MV-4-11 (cell line): ENCODE measurements at regions not wholly inside any gene's neighbourhood (a gene's known extent, or its start where the extent isn't known, plus 50 kb on each side); places are given as distances from the start of the nearest gene placed in this dataset.
A peak's percentile ranks its signal among the peaks of the same experiment; 100 is the strongest.
"Not testable (repeated sequence)": the region's sequence is repeated elsewhere in the genome, so short reads cannot be mapped to it uniquely, and the experiment has no call there.

Experiments used
- DNase-seq: peaks from one replicate; lab custom pipeline; 2025; lab: John Stamatoyannopoulos, UW

- DNase-seq = not testable (repeated sequence)
These were observed 210.3 kb upstream of the ELL2 start for GRCh38 chr5:96171973-96172372.

- DNase-seq = not testable (repeated sequence)
These were observed 209.0 kb upstream of the ELL2 start for GRCh38 chr5:96170481-96171125.

- not testable (repeated sequence) for DNase-seq
These were observed 207.2 kb upstream of the ELL2 start for GRCh38 chr5:96168833-96169232.

GRCh38 chr5:96159043-96159442 lies 197.4 kb upstream of the ELL2 start:
- no peak for DNase-seq

GRCh38 chr5:96157841-96158291 lies 196.2 kb upstream of the ELL2 start:
- no peak for DNase-seq

- DNase-seq = no peak
These were observed 195.6 kb upstream of the ELL2 start for GRCh38 chr5:96157077-96157780.

- no peak for DNase-seq
These were observed 193.5 kb upstream of the ELL2 start for GRCh38 chr5:96155147-96155546.

GRCh38 chr5:96151891-96152290 lies 190.2 kb upstream of the ELL2 start:
- peak; percentile 70 for DNase-seq

GRCh38 chr5:96150007-96150406 lies 188.4 kb upstream of the ELL2 start:
- no peak for DNase-seq

- DNase-seq = peak; percentile 11
These were observed 187.9 kb upstream of the ELL2 start for GRCh38 chr5:96149546-96149945.

- DNase-seq = no peak
These were observed 187.4 kb upstream of the ELL2 start for GRCh38 chr5:96149021-96149420.

GRCh38 chr5:96148376-96148775 lies 186.7 kb upstream of the ELL2 start:
- no peak for DNase-seq

- DNase-seq = no peak
These were observed 186.2 kb upstream of the ELL2 start for GRCh38 chr5:96147866-96148265.

GRCh38 chr5:96146675-96147074 lies 185.0 kb upstream of the ELL2 start:
- DNase-seq = peak; percentile 88

GRCh38 chr5:96144289-96144688 lies 182.6 kb upstream of the ELL2 start:
- no peak for DNase-seq

- DNase-seq = no peak
These were observed 181.8 kb upstream of the ELL2 start for GRCh38 chr5:96143450-96143849.

- DNase-seq = no peak
These were observed 181.3 kb upstream of the ELL2 start for GRCh38 chr5:96142786-96143434.

- no peak for DNase-seq
These were observed 180.6 kb upstream of the ELL2 start for GRCh38 chr5:96142184-96142781.

- no peak for DNase-seq
These were observed 180.1 kb upstream of the ELL2 start for GRCh38 chr5:96141749-96142148.

- no peak for DNase-seq
These were observed 178.8 kb upstream of the ELL2 start for GRCh38 chr5:96140496-96140895.

- DNase-seq = no peak
These were observed 178.4 kb upstream of the ELL2 start for GRCh38 chr5:96140084-96140483.

GRCh38 chr5:96134886-96135285 lies 173.2 kb upstream of the ELL2 start:
- DNase-seq = no peak
